Right ventricle myocardium inferior (tissue), 1 donor: ENCODE measurements at regions not wholly inside any gene's neighbourhood (a gene's known extent, or its start where the extent isn't known, plus 50 kb on each side); places are given as distances from the start of the nearest gene placed in this dataset.
"Not testable (repeated sequence)": the region's sequence is repeated elsewhere in the genome, so short reads cannot be mapped to it uniquely, and the experiment has no call there.

Experiments
- ATAC-seq: fragments of 200-7000 bp; cut with Tn5 transposase; one replicate; pipeline ENCODE4 v1.9.1; 2020; ENCODE audit warnings: mild to moderate bottlenecking, moderate library complexity
- DNase-seq: peaks from one replicate; pipeline ENCODE4 v3.0.0; 2021; ENCODE audit errors: missing footprints
- intact Hi-C: fragments of 100-400 bp; cut with DNase I; formaldehyde crosslinking; loops from one replicate; pipeline ENCODE4 v1.11.0; 2022
- donor health status: DM: no; HTN: yes; CAD: no; lungs with severe emphysema.

- ATAC-seq (no peak), DNase-seq (no peak)
- intact Hi-C loops = no loop called here
Observed at GRCh38 chr10:57673446-57673960, 594.2 kb downstream of the IPMK start.

GRCh38 chr10:57664815-57665214 lies 602.9 kb downstream of the IPMK start:
- ATAC-seq = no peak
- intact Hi-C loops = no loop called here
- no peak for DNase-seq

- DNase-seq = no peak
Observed at GRCh38 chr10:57663401-57663800, 604.3 kb downstream of the IPMK start.

GRCh38 chr10:57661206-57661605 lies 606.5 kb downstream of the IPMK start:
- no peak for ATAC-seq
- no peak for DNase-seq
- intact Hi-C loops = no loop called here

More at GRCh38 chr10:57663401-57663800, 604.3 kb downstream of the IPMK start:
- ATAC-seq = no peak
- intact Hi-C loops = no loop called here

- ATAC-seq (no peak), DNase-seq (no peak)
- intact Hi-C loops = loop anchor here (5.0 kb wide), 1 partner anchor 315 kb away; no protein-coding TSS in a partner anchor
Observed at GRCh38 chr10:57657164-57657765, 610.4 kb downstream of the IPMK start.

- intact Hi-C loops = loop anchor here (5.0 kb wide), 1 partner anchor 313 kb away; no protein-coding TSS in a partner anchor
- DNase-seq (no peak), ATAC-seq (no peak)
Observed at GRCh38 chr10:57654856-57655255, 612.8 kb downstream of the IPMK start.

GRCh38 chr10:57645108-57645507 lies 622.6 kb downstream of the IPMK start:
- intact Hi-C loops, DNase-seq, ATAC-seq: not testable (repeated sequence)

- intact Hi-C loops = no loop called here
- no peak for ATAC-seq
Observed at GRCh38 chr10:57638411-57638810, 629.3 kb downstream of the IPMK start.

GRCh38 chr10:57628592-57629284 lies 639.0 kb downstream of the IPMK start:
- ATAC-seq = no peak
- intact Hi-C loops = no loop called here
- DNase-seq = no peak

More at GRCh38 chr10:57638411-57638810, 629.3 kb downstream of the IPMK start:
- no peak for DNase-seq

- DNase-seq (no peak), ATAC-seq (no peak)
Observed at GRCh38 chr10:57627642-57628178, 640.0 kb downstream of the IPMK start.

GRCh38 chr10:57624856-57625592 lies 642.7 kb downstream of the IPMK start:
- DNase-seq = no peak
- intact Hi-C loops = no loop called here
- ATAC-seq = no peak

More at GRCh38 chr10:57627642-57628178, 640.0 kb downstream of the IPMK start:
- intact Hi-C loops = no loop called here

GRCh38 chr10:57624066-57624465 lies 643.6 kb downstream of the IPMK start:
- DNase-seq = no peak
- ATAC-seq = no peak
- intact Hi-C loops = no loop called here

- intact Hi-C loops = no loop called here
- DNase-seq = no peak
- ATAC-seq = no peak
Observed at GRCh38 chr10:57621466-57621865, 646.2 kb downstream of the IPMK start.

GRCh38 chr10:57605948-57606485 lies 661.7 kb downstream of the IPMK start:
- ATAC-seq (no peak), DNase-seq (no peak)
- intact Hi-C loops = no loop called here

- intact Hi-C loops = no loop called here
- ATAC-seq = no peak
- DNase-seq = no peak
Observed at GRCh38 chr10:57599440-57599839, 668.3 kb downstream of the IPMK start.

- intact Hi-C loops = no loop called here
- DNase-seq (no peak), ATAC-seq (no peak)
Observed at GRCh38 chr10:57593983-57594573, 673.6 kb downstream of the IPMK start.

- ATAC-seq (no peak), DNase-seq (no peak)
- intact Hi-C loops = loop anchor here (1.0 to 2.0 kb wide), 2 partner anchors 269 to 485 kb away; no protein-coding TSS in a partner anchor
Observed at GRCh38 chr10:57579926-57580325, 687.8 kb downstream of the IPMK start.

- intact Hi-C loops = no loop called here
- ATAC-seq (no peak), DNase-seq (no peak)
Observed at GRCh38 chr10:57562211-57562610, 705.5 kb downstream of the IPMK start.

GRCh38 chr10:57551774-57552173 lies 715.9 kb downstream of the IPMK start:
- ATAC-seq, intact Hi-C loops, DNase-seq: not testable (repeated sequence)
